MCF 10A (cell line): ENCODE measurements at regions not wholly inside any gene's neighbourhood (a gene's known extent, or its start where the extent isn't known, plus 50 kb on each side); places are given as distances from the start of the nearest gene placed in this dataset.

Experiments
- BruUV-seq: library from RNA; stranded (reverse); fragments of 400-500 nt; replicated peaks from 2 replicates; lab custom pipeline; 2021; lab: Mats Ljungman, UMichigan
- CTCF ChIA-PET: fragments of 300-600 bp; sonication (Branson Sonifier 250); formaldehyde crosslinking; extraction: SDS; loops from one replicate; lab custom pipeline; 2021; ENCODE audit warnings: antibody characterized with exemption, inconsistent platforms; lab: Yijun Ruan, JAX
- POLR2A ChIA-PET: fragments of 300-600, 350-650 bp; sonication (Branson Sonifier 250); formaldehyde crosslinking; extraction: SDS; loops from one replicate; lab custom pipeline; 2020; ENCODE audit warnings: antibody characterized with exemption, inconsistent platforms; lab: Yijun Ruan, JAX
- DNase-seq: peaks from one replicate; pipeline ENCODE4 v3.0.0-alpha.2; 2018; ENCODE audit not compliant: unreplicated experiment
- H3K27ac Mint-ChIP-seq: one replicate; pipeline ENCODE4 v1.8.0; 2022; ENCODE audit warnings: mild to moderate bottlenecking, low read depth, mixed read lengths; ENCODE audit not compliant: unreplicated experiment
- H3K27me3 Mint-ChIP-seq: one replicate; pipeline ENCODE4 v1.8.0; 2022; ENCODE audit warnings: mixed read lengths; ENCODE audit not compliant: insufficient read depth, unreplicated experiment
- H3K36me3 Mint-ChIP-seq: one replicate; pipeline ENCODE4 v1.8.0; 2022; ENCODE audit warnings: mild to moderate bottlenecking, moderate library complexity, mixed read lengths; ENCODE audit not compliant: insufficient read depth, unreplicated experiment
- H3K4me1 Mint-ChIP-seq: one replicate; pipeline ENCODE4 v1.8.0; 2022; ENCODE audit warnings: mixed read lengths; ENCODE audit not compliant: insufficient read depth, unreplicated experiment
- H3K4me3 Mint-ChIP-seq: one replicate; pipeline ENCODE4 v1.8.0; 2022; ENCODE audit warnings: mild to moderate bottlenecking, moderate library complexity, mixed read lengths; ENCODE audit not compliant: unreplicated experiment
- H3K9me3 Mint-ChIP-seq: one replicate; pipeline ENCODE4 v1.8.0; 2022; ENCODE audit warnings: mixed read lengths; ENCODE audit not compliant: unreplicated experiment
- CTCF ChIP-seq: fragments of 200-600 bp; IDR thresholded peaks from one replicate; pipeline ENCODE4 v1.8.0; 2022; ENCODE audit warnings: antibody characterized with exemption, mild to moderate bottlenecking; ENCODE audit not compliant: unreplicated experiment
- intact Hi-C: fragments of 100-400 bp; cut with micrococcal nuclease; formaldehyde crosslinking; loops from 2 replicates; pipeline ENCODE4 v1.14.1; 2022

- peak; percentile 36 for DNase-seq
- no peak overlapping the region for H3K27ac Mint-ChIP-seq
- H3K4me1 Mint-ChIP-seq, result no peaks in the 10 kb centered on the region
- H3K27me3 Mint-ChIP-seq, result no peaks in the 10 kb centered on the region
- POLR2A ChIA-PET, result no interaction called here
- H3K4me3 Mint-ChIP-seq, result no peak overlapping the region
- no peaks in the 10 kb centered on the region for H3K36me3 Mint-ChIP-seq
- CTCF ChIA-PET, result interaction anchor here (0.6 to 6.9 kb wide), 29 partner anchors 10 to 584 kb away, joined by 3 to 168 read pairs (median 6); no protein-coding TSS in a partner anchor
- intact Hi-C loops, result loop anchor here (1.0 to 10.0 kb wide), 4 partner anchors 91 to 442 kb away; no protein-coding TSS in a partner anchor
- BruUV-seq, result no TSS peak
- TF ChIP-seq CTCF, result peak; percentile 35
- no peaks in the 10 kb centered on the region for H3K9me3 Mint-ChIP-seq
Observed at GRCh38 chr4:112766422-112766821, 129.5 kb downstream of the LARP7 start.

- no TSS peak for BruUV-seq
- no peak for TF ChIP-seq CTCF
- H3K27me3 Mint-ChIP-seq, result no peaks in the 10 kb centered on the region
- no peak overlapping the region for H3K4me3 Mint-ChIP-seq
- intact Hi-C loops, result loop anchor here (5.0 to 10.0 kb wide), 2 partner anchors 90 to 443 kb away; no protein-coding TSS in a partner anchor
- H3K36me3 Mint-ChIP-seq, result no peaks in the 10 kb centered on the region
- DNase-seq, result no peak
- H3K9me3 Mint-ChIP-seq, result no peaks in the 10 kb centered on the region
- CTCF ChIA-PET, result interaction anchor here (0.7 to 6.9 kb wide), 4 partner anchors 173 to 445 kb away, joined by 3 to 168 read pairs (median 4); no protein-coding TSS in a partner anchor
- no peaks in the 10 kb centered on the region for H3K4me1 Mint-ChIP-seq
- H3K27ac Mint-ChIP-seq, result no peak overlapping the region
- POLR2A ChIA-PET, result no interaction called here
Observed at GRCh38 chr4:112767386-112767785, 130.4 kb downstream of the LARP7 start.

GRCh38 chr4:112770114-112770513 lies 133.2 kb downstream of the LARP7 start:
- no peak for DNase-seq
- intact Hi-C loops, result no loop called here
- H3K36me3 Mint-ChIP-seq, result no peaks in the 10 kb centered on the region
- H3K27me3 Mint-ChIP-seq, result no peaks in the 10 kb centered on the region
- ChIA-PET CTCF (no interaction called here), POLR2A (no interaction called here)
- no TSS peak for BruUV-seq
- H3K27ac Mint-ChIP-seq, result no peak overlapping the region
- no peak for TF ChIP-seq CTCF
- no peaks in the 10 kb centered on the region for H3K9me3 Mint-ChIP-seq
- H3K4me3 Mint-ChIP-seq, result no peak overlapping the region
- no peaks in the 10 kb centered on the region for H3K4me1 Mint-ChIP-seq

DNA sequence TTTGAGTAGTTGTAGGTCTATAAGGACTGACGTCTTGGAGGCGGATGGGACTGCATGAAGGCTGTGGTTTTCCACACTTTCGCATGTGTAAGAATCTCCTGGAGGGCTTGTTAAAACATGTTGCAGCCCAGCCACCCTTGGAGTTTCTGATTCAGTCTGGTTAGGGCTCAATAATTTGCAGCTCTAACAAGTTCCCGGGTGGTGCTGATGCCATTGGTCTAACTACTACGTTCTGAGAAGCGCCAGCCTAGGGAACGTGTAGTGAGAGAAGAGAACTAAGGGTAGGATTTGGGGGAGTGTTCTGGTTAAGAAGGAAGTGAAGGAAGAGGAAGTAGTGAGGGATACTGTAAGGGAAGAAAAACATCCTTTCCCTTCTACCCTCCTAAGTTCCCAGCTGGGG lies 138.9 kb downstream of the LARP7 start:
- CTCF ChIA-PET, result interaction anchor here (0.6 to 5.2 kb wide), 7 partner anchors 11 to 449 kb away, joined by 3 to 91 read pairs (median 3); no protein-coding TSS in a partner anchor
- Mint-ChIP-seq H3K27me3 (no peaks in the 10 kb centered on the region), H3K27ac (no peak overlapping the region), H3K4me1 (peaks cover 5% of the 10 kb centered on the region), H3K9me3 (no peaks in the 10 kb centered on the region), H3K36me3 (no peaks in the 10 kb centered on the region), H3K4me3 (no peak overlapping the region)
- BruUV-seq, result no TSS peak
- no peak for TF ChIP-seq CTCF
- peak; percentile 11 for DNase-seq
- intact Hi-C loops, result no loop called here
- POLR2A ChIA-PET, result interaction anchor here (0.6 to 1.2 kb wide), 2 partner anchors 24 to 102 kb away, joined by 3 to 6 read pairs; no protein-coding TSS in a partner anchor
